Stimulated activated CD8-positive, alpha-beta memory T cell treated with anti-CD3 and anti-CD28 coated beads, Interleukin-4, amount 100 ng/mL, for 1 hour (primary cell): ENCODE measurements at regions not wholly inside any gene's neighbourhood (a gene's known extent, or its start where the extent isn't known, plus 50 kb on each side); places are given as distances from the start of the nearest gene placed in this dataset.

Experiments used
- DNase-seq, 2 donors: peaks; one replicate each; pipeline ENCODE4 v3.0.0-alpha.2; 2020; ENCODE audit warnings: low read depth in 2 of 2, low spot score in 1 of 2

GRCh38 chr16:51556694-51557340 lies 405.7 kb upstream of the SALL1 start:
- no peak for DNase-seq

GRCh38 chr16:51553910-51554309 lies 402.8 kb upstream of the SALL1 start:
- DNase-seq, result no peak

- no peak for DNase-seq
Observed at GRCh38 chr16:51553314-51553713, 402.2 kb upstream of the SALL1 start.

- no peak for DNase-seq
Observed at GRCh38 chr16:51550800-51551347, 399.8 kb upstream of the SALL1 start.

GRCh38 chr16:51549836-51550235 lies 398.8 kb upstream of the SALL1 start:
- no peak for DNase-seq

- DNase-seq, result no peak
Observed at GRCh38 chr16:51545951-51546350, 394.9 kb upstream of the SALL1 start.

GRCh38 chr16:51544851-51545467 lies 393.9 kb upstream of the SALL1 start:
- no peak for DNase-seq

GRCh38 chr16:51543971-51544370 lies 392.9 kb upstream of the SALL1 start:
- DNase-seq, result no peak

GRCh38 chr16:51542981-51543815 lies 392.1 kb upstream of the SALL1 start:
- DNase-seq, result no peak

GRCh38 chr16:51540259-51540658 lies 389.2 kb upstream of the SALL1 start:
- DNase-seq, result no peak

- DNase-seq, result no peak
Observed at GRCh38 chr16:51538707-51539498, 387.8 kb upstream of the SALL1 start.

GRCh38 chr16:51535591-51535990 lies 384.5 kb upstream of the SALL1 start:
- no peak for DNase-seq

- no peak for DNase-seq
Observed at GRCh38 chr16:51532551-51532950, 381.5 kb upstream of the SALL1 start.

GRCh38 chr16:51531271-51531670 lies 380.2 kb upstream of the SALL1 start:
- no peak for DNase-seq

- DNase-seq, result no peak
Observed at GRCh38 chr16:51527349-51527748, 376.3 kb upstream of the SALL1 start.

GRCh38 chr16:51526621-51527020 lies 375.6 kb upstream of the SALL1 start:
- DNase-seq, result no peak

GRCh38 chr16:51524555-51525373 lies 373.7 kb upstream of the SALL1 start:
- DNase-seq, result no peak

- DNase-seq, result no peak
Observed at GRCh38 chr16:51524070-51524469, 373.0 kb upstream of the SALL1 start.

GRCh38 chr16:51523400-51523799 lies 372.3 kb upstream of the SALL1 start:
- DNase-seq, result no peak

- no peak for DNase-seq
Observed at GRCh38 chr16:51522902-51523301, 371.8 kb upstream of the SALL1 start.
